ENCODE measurements at regions not wholly inside any gene's neighbourhood (a gene's known extent, or its start where the extent isn't known, plus 50 kb on each side); places are given as distances from the start of the nearest gene placed in this dataset.

DNA sequence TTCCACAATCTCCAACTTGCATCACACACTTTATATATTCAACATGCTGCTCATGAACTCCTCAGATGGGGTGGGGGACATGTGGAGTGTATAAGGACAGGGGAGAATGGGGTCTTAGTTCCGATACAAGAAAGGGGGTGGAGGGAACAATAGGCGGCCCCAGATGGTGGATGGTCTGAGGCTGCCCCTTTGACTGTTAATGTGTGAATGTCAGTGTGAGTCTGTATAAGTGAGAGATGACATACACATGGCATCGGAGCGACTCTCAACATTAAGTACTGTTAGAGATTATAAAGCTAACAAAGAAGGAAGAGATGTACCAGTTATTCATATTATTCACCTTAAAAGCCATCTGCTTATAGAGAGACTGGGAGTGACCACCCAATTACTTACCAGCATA, 193.1 kb downstream of the AXIN2 start:
- WGBS, 2 experiments (ENCODE audit: extremely low coverage in 2 of 2, insufficient read length in 1 of 2): 20% methylated on average over 2 of the region's 4 CpGs; no CpG with 5 or more reads in 1 of the 2 experiments
- Histone ChIP-seq H2AK9ac (replicated peaks; ENCODE audit: low read depth, low read length, poor library complexity) (no peak overlapping the region), H4K91ac (ENCODE audit: insufficient read depth, low read depth, low read length) (no peak overlapping the region), H2BK15ac (ENCODE audit: low read depth, low read length) (no peak overlapping the region), H3K14ac (replicated peaks; ENCODE audit: low read depth, low read length) (no peak overlapping the region), H3K79me1 (ENCODE audit: low read depth in 1 of 2, low read length in 2 of 2) (no peaks in the 10 kb centered on the region), H3K4ac (ENCODE audit: low read depth, low read length) (no peak overlapping the region), H2AK5ac (ENCODE audit: low read depth, low read length) (no peak overlapping the region), H3K4me1 (ENCODE audit: control insufficient read depth, insufficient read depth, low read length) (no peaks in the 10 kb centered on the region), H3K9me3 (ENCODE audit: control insufficient read depth, insufficient read depth, low read length) (no peaks in the 10 kb centered on the region), H2BK120ac (ENCODE audit: low read depth, low read length) (no peak overlapping the region), H3K36me3 (ENCODE audit: control insufficient read depth, insufficient read depth, low read length) (no peaks in the 10 kb centered on the region), H3K9me1 (ENCODE audit: insufficient read depth, low read length) (no peaks in the 10 kb centered on the region), H4K5ac (ENCODE audit: low read depth, low read length) (no peak overlapping the region), H4K8ac (ENCODE audit: low read depth in 2 of 2, low read length in 2 of 2) (no peak overlapping the region), H3K4me2 (ENCODE audit: low read depth, low read length) (no peak overlapping the region), H3K18ac (ENCODE audit: low read depth, low read length) (no peak overlapping the region), H2BK20ac (ENCODE audit: low read depth, low read length) (no peak overlapping the region), H2AFZ (replicated peaks; ENCODE audit: low read length, poor library complexity) (no peak overlapping the region), H3K9ac (ENCODE audit: low read depth, low read length) (no peak overlapping the region), H3K27me3 (ENCODE audit: control insufficient read depth, insufficient read depth, low read length) (peaks cover 35% of the 10 kb centered on the region), H3K23ac (ENCODE audit: low read depth, low read length) (no peak overlapping the region), H3K27ac (ENCODE audit: insufficient read depth, low read length) (no peak overlapping the region), H3K56ac (ENCODE audit: extremely low read depth, insufficient read depth, low read length) (no peak overlapping the region), H2BK5ac (ENCODE audit: low read depth, low read length, poor library complexity, severe bottlenecking) (no peak overlapping the region), H4K20me1 (ENCODE audit: insufficient read depth, low read length) (no peaks in the 10 kb centered on the region), H3K4me3 (ENCODE audit: insufficient read depth, low read depth, low read length) (no peak overlapping the region)
- no peak for DNase-seq
- dilution Hi-C loops (cut with HindIII; ENCODE audit: low sequenced_read_pairs, unreplicated experiment): no loop called here
- TF ChIP-seq NFE2L2 (IDR thresholded peaks at IDR 0.05; ENCODE audit: low read depth, low read length): no peak
- TF ChIP-seq CEBPB (IDR thresholded peaks at IDR 0.05; ENCODE audit: low read depth, low read length): no peak
- TF ChIP-seq FOS (IDR thresholded peaks at IDR 0.05; ENCODE audit: low read depth, low read length): no peak
- no peak for TF ChIP-seq MAFK (IDR thresholded peaks at IDR 0.05; ENCODE audit: low read depth, low read length)
- no peak for TF ChIP-seq POLR2A (IDR thresholded peaks at IDR 0.05; ENCODE audit: low read depth, low read length)
- no peak for TF ChIP-seq SMC3 (IDR thresholded peaks at IDR 0.05; ENCODE audit: low read depth, low read length)
- no peak for TF ChIP-seq RCOR1 (IDR thresholded peaks at IDR 0.05; ENCODE audit: insufficient replicate concordance, low read length)
- no peak for TF ChIP-seq RFX5 (IDR thresholded peaks at IDR 0.05; ENCODE audit: low read depth, low read length)
- ChIA-PET POLR2A (ENCODE audit: unreplicated experiment) (no interaction called here), CTCF (no interaction called here)
- no TSS peak for BruUV-seq (replicated peaks)
- ATAC-seq (ENCODE audit: low read depth): no peak
- intact Hi-C loops (cut with micrococcal nuclease): no loop called here
- in situ Hi-C loops (cut with MboI; ENCODE audit: low sequenced_read_pairs): no loop called here

Measured in IMR-90 (cell line).